GM21367 (cell line): ENCODE measurements at regions not wholly inside any gene's neighbourhood (a gene's known extent, or its start where the extent isn't known, plus 50 kb on each side); places are given as distances from the start of the nearest gene placed in this dataset.

Experiments used
- ATAC-seq: cut with Tn5 transposase; IDR thresholded peaks from one replicate; pipeline ENCODE4 v1.9.1; 2021; ENCODE audit not compliant: unreplicated experiment

DNA sequence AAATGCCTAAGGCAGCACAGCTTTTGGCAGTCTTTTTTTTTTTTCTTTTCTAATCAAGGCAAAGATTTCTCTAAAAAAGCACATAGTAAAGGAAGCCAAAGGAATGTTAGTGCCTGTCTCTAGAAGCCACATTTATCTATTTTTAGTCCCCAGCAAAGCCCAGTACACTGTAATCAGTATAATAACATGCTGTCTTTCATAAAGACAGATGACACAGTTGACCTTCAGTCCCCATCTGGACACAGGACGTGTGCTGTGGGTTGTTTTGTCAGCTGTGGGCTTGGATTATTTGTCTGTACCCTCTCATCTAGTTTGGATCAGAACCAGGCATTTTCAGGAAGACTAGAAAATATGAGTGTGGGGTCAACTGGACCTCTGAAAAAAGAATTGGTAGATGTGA lies 110.4 kb upstream of the CTNNB1 start:
- ATAC-seq = no peak

GRCh38 chr3:41089566-41089965 lies 109.7 kb upstream of the CTNNB1 start:
- ATAC-seq = no peak

GRCh38 chr3:41092844-41093243 lies 106.5 kb upstream of the CTNNB1 start:
- no peak for ATAC-seq

GRCh38 chr3:41093476-41093875 lies 105.8 kb upstream of the CTNNB1 start:
- no peak for ATAC-seq

DNA sequence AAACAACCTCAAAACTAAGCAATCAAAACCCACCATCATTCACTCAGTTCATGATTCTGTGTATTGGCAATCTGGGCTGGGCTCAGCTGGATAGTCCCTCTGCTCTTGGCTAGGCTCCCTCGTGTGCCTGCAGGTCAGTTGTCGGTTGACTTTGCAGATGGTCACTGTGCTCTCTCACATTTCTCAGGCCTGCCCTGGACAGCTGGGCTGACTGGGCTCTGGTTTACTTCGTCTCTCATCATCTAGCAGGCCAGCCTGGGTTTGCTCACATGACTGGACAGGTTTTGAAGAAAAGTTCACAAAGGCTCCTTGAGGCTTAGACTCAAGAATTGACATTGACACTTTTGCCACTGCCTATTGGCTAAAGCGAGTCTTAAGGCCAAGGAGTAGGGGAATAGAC lies 105.0 kb upstream of the CTNNB1 start:
- ATAC-seq = no peak

DNA sequence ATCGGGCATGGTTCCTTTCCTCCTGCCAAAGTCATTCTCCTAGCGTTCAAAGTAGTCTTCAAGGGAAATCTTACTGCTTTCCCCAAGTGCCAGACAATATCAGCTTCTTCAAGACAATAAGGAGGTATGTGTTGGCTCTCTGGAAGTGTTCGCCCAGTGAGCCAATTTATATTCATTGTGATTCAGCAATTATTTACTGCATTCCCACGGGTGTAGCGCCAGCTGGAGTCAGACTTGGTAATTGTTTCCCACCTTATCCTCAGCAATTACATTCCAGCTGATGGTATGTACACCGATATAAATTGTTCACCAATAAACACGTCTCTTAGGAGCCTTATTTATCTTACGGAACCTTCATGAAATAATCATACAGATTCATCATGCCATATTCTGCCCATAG lies 103.6 kb upstream of the CTNNB1 start:
- ATAC-seq = no peak

- ATAC-seq = no peak
Measured at GRCh38 chr3:41097896-41098496, 101.3 kb upstream of the CTNNB1 start.

DNA sequence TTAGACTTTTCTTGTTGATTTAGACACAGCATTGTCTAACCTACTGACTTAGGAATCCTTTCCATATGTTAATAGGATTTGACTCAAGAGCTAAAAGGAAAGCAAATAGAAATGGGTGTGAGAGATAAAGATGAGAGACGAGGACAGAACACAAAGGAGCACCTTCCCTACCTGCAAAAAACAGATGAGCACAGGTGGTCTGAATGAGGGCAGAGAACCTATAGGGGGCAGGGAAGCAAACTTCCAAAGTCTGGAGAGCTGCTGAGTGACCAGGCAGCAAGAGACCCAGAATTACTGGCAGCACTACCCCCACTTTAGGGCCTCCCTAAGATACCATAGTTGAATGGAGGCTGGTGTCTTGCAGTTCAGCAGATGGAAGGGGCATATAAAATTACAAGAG lies 98.1 kb upstream of the CTNNB1 start:
- ATAC-seq = no peak

- ATAC-seq = no peak
Measured at GRCh38 chr3:41102053-41102556, 97.2 kb upstream of the CTNNB1 start.

- no peak for ATAC-seq
Measured at GRCh38 chr3:41102750-41103149, 96.6 kb upstream of the CTNNB1 start.

- no peak for ATAC-seq
Measured at GRCh38 chr3:41103200-41103599, 96.1 kb upstream of the CTNNB1 start.

DNA sequence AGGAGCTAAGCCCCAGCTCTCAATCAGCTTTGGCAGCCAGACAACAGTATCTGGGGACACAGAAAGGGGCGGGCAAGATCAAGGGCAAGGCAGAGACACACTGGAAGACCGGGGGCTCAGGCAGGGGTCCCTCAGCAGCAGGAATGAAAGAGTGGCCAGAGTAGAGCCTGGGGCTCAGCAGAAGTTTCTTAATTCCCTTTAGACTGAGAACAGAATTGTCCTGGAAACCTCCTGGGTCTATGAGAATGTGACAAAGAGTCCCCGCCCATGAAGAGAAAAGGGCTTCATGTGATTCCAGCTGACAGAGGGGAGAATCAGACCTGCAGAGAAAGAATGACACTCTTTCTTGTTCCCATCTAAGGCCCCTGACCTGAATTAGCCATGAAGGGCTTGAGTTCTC lies 95.2 kb upstream of the CTNNB1 start:
- ATAC-seq = no peak

GRCh38 chr3:41106691-41107090 lies 92.6 kb upstream of the CTNNB1 start:
- no peak for ATAC-seq

- no peak for ATAC-seq
Measured at GRCh38 chr3:41111011-41111410, 88.3 kb upstream of the CTNNB1 start.

GRCh38 chr3:41112466-41112865 lies 86.8 kb upstream of the CTNNB1 start:
- no peak for ATAC-seq

- no peak for ATAC-seq
Measured at GRCh38 chr3:41115069-41115468, 84.2 kb upstream of the CTNNB1 start.

GRCh38 chr3:41116851-41117250 lies 82.5 kb upstream of the CTNNB1 start:
- ATAC-seq = no peak

DNA sequence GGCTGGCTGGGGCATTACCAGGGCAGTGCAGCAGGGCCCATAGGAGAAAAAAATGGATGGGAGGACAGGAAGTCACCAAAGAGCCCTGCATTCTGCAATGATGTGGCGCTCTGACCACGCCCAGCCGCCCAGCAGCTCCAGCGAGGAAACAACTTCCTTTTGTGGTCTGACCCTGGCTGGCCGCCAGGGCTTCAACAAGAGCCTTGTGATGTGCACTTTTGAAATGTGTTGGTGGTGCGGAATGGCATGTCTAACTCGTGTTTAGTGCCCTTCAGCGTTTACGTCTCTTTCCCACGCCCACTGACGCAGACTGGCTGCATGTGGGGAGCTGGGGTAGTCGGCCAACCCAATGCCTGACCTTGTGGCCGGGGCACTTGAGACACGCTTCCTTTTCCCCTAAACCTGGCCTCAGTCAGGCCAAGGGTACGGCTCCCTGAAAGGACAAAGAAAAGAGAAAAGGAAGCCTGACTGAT lies 81.9 kb upstream of the CTNNB1 start:
- ATAC-seq = peak; percentile 82

DNA sequence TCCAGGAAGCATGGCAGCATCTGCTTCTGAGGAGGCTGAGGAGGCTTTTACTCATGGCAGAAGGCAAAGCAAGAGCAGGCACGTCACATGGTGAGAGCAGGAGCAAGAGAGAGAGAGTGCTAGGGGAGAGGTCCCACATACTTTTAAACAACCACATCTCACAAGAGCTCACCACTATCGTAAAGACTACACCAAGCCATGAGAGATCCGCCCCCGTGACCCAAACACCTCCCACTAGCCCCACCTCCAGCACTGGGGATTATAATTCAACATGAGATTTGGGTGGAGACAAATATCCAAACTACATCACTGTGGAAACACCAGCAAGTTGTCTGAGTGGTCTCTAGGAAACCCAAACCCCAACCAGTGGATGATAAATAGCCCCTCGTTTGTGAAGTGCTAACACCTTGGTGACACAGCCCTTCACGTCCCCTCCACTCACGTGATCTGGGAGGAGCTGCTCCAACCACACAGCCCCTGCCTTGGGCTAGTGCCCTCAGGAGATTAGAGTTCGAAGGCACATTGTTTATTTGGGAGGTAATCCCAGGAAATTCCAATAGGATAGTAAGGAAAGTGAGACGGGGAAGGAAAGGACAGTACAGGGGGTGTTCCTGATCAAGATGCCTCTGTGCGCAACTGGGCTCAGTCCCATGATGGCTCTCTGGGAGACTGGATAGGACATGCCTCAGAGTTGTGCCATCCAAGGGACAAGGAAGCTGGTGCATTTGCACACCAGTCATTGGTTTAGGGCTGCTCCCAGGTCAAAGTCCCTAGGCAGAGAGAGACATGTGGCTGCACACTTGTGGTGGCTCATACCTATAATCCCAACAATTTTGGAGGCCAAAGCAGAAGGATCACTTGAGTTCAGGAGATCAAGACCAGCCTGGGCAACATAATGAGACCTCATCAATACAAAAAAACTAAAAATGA lies 80.6 kb upstream of the CTNNB1 start:
- no peak for ATAC-seq

- ATAC-seq = no peak
Measured at GRCh38 chr3:41120460-41120859, 78.8 kb upstream of the CTNNB1 start.

DNA sequence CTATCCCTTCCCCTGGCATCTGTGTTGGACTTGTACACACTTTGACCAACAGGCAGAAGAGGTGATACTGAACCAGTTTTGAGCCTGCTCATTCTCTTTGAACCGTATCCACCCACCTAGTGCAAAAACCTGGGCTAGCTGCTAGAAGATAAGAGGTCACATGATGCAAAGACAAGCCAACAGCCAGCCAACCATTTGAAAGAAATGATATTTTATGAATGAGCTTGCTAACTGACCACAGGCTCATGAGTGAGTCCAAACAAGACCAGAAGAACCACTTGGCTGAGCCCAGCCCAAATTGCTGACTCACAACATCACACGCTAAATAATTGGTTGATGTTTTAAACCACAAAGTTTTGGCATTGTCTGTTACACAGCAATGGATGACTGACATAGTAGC lies 74.0 kb upstream of the CTNNB1 start:
- no peak for ATAC-seq

DNA sequence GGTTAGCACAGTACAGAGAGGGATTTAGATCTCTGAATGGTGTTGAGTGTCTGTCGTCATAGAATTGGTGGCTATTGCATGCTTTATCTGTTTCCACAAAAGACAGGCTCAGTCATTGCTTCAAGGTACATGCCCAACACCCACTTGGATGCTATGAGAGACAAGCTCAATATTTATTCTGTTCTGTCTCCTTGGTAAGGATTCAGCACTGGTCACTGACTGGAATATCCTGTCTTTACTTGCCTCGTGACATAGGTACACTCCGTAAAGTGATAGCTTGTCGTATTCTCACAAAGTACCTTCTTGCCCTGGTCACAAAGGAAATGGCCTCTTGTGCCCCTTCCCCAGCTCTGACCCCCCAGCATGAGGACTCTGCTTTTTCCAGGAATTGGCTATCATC lies 72.8 kb upstream of the CTNNB1 start:
- ATAC-seq = no peak
